DND-41 (cell line): ENCODE measurements at regions not wholly inside any gene's neighbourhood (a gene's known extent, or its start where the extent isn't known, plus 50 kb on each side); places are given as distances from the start of the nearest gene placed in this dataset.

Experiments
- CTCF ChIP-seq: IDR thresholded peaks from 2 replicates; pipeline ENCODE4 v1.5.1; 2012; ENCODE audit warnings: borderline replicate concordance, low read length, moderate library complexity, mild to moderate bottlenecking; ENCODE audit not compliant: poor library complexity, severe bottlenecking; ENCODE audit errors: extremely low read depth
- EZH2 ChIP-seq: IDR thresholded peaks from 3 replicates; pipeline ENCODE4 v1.6.1; 2012; ENCODE audit warnings: borderline replicate concordance, low read depth, mild to moderate bottlenecking, moderate library complexity, low read length, inconsistent platforms; ENCODE audit not compliant: severe bottlenecking

DNA sequence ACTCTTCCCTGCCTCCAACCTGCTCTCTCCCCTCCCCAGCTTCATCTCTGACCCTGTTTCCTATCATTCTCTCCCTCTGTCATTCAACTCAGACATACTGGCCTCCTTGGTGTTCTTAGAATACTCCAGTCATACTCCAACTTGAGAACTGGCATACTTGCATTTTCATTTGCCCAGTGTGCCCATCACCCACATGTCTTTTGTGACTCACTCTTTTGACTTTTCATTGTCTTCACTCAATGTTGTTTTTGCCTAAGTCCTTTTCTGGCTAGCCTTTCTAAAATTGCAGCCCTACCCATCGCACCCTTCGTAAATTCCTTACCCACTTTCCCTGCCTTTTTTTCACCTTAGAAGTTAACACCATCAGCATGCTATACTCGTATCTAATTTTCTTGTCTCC, 77.0 kb upstream of the CD2AP start:
- TF ChIP-seq CTCF (no peak), EZH2 (no peak)
